NB4 (cell line): ENCODE measurements at regions not wholly inside any gene's neighbourhood (a gene's known extent, or its start where the extent isn't known, plus 50 kb on each side); places are given as distances from the start of the nearest gene placed in this dataset.
"Not testable (repeated sequence)": the region's sequence is repeated elsewhere in the genome, so short reads cannot be mapped to it uniquely, and the experiment has no call there.

ENCODE experiments used
- DNase-seq: peaks from one replicate; pipeline ENCODE4 v3.0.0; 2010; ENCODE audit warnings: low read depth
- H3K4me3 ChIP-seq: one replicate; pipeline ENCODE4 v1.5.1; 2011; ENCODE audit warnings: mild to moderate bottlenecking, low read depth, low read length, moderate library complexity
- MYC ChIP-seq: IDR thresholded peaks from 2 replicates; pipeline ENCODE4 v1.6.1; 2011; ENCODE audit warnings: low read depth, low read length
- POLR2A ChIP-seq: IDR thresholded peaks from 2 replicates; pipeline ENCODE4 v1.6.1; 2011; ENCODE audit warnings: mild to moderate bottlenecking; ENCODE audit not compliant: insufficient read length; ENCODE audit errors: extremely low read depth
- TF ChIP-seq, protein P1 (sequence below): IDR thresholded peaks from 2 replicates; pipeline ENCODE4 v1.6.1; 2011; ENCODE audit warnings: low read depth, low read length
- TF ChIP-seq, protein P2 (sequence below): IDR thresholded peaks from one replicate; pipeline ENCODE4 v1.5.1; 2012; ENCODE audit warnings: low read depth, low read length

DNA sequence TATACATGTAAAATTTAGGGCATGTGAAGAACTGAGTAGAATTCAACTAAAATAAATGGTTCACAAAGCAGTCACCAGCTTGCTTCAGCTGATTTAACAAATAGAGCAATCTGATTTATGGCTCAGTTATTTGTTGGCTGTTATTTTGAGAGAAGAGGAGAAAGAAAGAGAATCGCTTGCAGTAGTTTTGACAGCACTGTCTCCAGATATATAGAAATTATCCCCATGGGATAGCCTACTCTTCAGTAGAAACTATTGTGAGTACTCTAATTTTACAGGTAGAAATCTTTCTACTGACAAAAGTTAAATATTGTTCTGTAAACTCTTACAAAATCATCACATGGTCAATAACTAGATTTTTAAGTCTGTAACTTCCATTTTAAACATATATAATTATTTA is 1098.2 kb downstream of the MRPL39 start:
- no peak for TF ChIP-seq MYC
- TF ChIP-seq, protein P1, sequence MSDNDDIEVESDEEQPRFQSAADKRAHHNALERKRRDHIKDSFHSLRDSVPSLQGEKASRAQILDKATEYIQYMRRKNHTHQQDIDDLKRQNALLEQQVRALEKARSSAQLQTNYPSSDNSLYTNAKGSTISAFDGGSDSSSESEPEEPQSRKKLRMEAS, result no peak
- no peak overlapping the region for H3K4me3 ChIP-seq
- no peak for DNase-seq

- no peak for DNase-seq
- TF ChIP-seq, protein P2, sequence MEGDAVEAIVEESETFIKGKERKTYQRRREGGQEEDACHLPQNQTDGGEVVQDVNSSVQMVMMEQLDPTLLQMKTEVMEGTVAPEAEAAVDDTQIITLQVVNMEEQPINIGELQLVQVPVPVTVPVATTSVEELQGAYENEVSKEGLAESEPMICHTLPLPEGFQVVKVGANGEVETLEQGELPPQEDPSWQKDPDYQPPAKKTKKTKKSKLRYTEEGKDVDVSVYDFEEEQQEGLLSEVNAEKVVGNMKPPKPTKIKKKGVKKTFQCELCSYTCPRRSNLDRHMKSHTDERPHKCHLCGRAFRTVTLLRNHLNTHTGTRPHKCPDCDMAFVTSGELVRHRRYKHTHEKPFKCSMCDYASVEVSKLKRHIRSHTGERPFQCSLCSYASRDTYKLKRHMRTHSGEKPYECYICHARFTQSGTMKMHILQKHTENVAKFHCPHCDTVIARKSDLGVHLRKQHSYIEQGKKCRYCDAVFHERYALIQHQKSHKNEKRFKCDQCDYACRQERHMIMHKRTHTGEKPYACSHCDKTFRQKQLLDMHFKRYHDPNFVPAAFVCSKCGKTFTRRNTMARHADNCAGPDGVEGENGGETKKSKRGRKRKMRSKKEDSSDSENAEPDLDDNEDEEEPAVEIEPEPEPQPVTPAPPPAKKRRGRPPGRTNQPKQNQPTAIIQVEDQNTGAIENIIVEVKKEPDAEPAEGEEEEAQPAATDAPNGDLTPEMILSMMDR, result no peak
- TF ChIP-seq POLR2A, result no peak
- TF ChIP-seq, protein P1, result no peak
- TF ChIP-seq MYC, result no peak
- H3K4me3 ChIP-seq, result no peak overlapping the region
Observed at GRCh38 chr21:24486973-24487372, 1120.3 kb downstream of the MRPL39 start.

- DNase-seq, H3K4me3 ChIP-seq: not testable (repeated sequence)
Observed at GRCh38 chr21:24483361-24483760, 1123.9 kb downstream of the MRPL39 start.

DNA sequence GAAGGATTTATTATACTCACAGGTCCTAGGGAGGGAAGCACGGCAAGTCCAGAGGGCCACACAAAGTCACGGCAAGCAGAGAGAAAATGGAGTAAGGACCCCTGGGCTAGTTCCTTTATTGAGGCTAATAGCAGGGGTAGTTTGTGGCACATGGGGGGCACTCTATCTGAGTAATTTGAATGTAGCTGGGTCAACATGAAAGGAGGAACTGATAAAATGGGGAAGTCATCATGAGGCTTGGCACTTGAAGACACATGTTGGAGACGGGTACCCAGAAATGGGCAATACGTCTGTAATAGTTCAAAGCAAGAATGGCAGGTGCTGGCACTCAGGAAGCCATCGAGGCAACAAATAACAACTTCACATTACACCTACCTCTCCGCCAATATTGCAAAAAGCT is 1136.4 kb downstream of the MRPL39 start:
- no peak for TF ChIP-seq POLR2A
- TF ChIP-seq, protein P1, result peak; percentile 20; the same call in 1 of the 2 replicates
- no peak overlapping the region for H3K4me3 ChIP-seq
- peak; percentile 12 for DNase-seq

DNA sequence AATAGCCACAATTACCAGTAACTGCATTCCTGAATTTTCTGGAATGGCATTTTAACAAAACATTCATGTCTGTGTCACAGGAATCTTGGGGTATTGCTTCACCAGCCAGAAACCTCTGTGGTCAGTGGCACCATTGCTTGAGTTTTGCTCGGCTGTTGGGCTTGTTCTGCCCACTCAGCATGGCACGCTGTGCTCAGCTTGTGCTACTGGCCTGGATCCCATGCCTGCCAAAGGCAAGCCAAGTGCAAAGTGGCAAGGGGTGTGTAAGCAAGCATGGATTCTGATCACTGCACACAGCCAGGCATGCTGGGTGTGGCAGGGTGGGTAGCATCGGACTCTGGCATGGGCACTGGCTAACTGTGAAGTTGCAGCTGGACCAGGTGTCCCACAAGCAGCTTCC is 1150.9 kb downstream of the MRPL39 start:
- no peak for DNase-seq
- no peak overlapping the region for H3K4me3 ChIP-seq
- TF ChIP-seq, protein P2, result no peak
- TF ChIP-seq, protein P1, result no peak
- TF ChIP-seq POLR2A, result no peak
- no peak for TF ChIP-seq MYC

DNA sequence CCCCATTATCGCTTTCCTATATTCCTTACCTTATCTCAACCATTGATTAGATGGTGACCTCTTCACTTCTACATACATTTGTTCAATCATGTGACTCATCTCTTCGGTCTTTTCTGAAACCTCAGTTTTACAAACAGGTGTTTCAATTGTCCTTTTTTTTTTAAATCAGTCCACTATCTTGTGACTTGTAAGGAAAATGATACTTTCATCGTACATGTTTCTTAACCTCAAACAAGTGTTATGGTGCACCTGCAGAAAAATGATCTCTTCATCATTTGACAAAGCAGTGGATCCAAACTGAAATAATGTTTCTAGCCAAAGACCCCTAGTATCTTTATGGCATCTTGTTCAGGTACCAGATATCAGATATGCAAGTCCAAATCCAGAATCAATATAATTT is 1157.2 kb downstream of the MRPL39 start:
- TF ChIP-seq, protein P2, result no peak
- TF ChIP-seq MYC, result no peak
- TF ChIP-seq, protein P1, result no peak
- TF ChIP-seq POLR2A, result no peak
- no peak overlapping the region for H3K4me3 ChIP-seq
- DNase-seq, result no peak

DNA sequence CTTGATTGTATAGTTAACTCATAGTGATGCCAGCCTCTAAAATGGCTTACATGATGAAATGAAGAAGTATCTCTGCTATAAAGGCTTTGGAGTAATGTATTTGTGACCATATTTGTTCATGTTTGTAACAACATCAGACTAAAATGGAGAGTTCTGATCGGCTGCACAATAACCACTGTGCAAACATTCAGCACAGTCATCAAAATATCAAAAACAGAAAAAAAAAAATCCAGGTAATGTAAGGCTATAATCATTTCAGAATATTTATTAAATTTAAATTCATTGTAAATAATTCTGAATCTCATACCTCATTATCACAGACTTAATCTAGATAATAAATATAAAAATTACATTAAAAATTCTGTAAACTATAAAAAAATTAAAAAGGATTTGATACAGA is 1161.8 kb downstream of the MRPL39 start:
- TF ChIP-seq, protein P2, result no peak
- no peak for TF ChIP-seq POLR2A
- TF ChIP-seq, protein P1, result no peak
- TF ChIP-seq MYC, result no peak
- DNase-seq, result no peak
- H3K4me3 ChIP-seq, result no peak overlapping the region
